B cell (primary cell): ENCODE measurements at regions not wholly inside any gene's neighbourhood (a gene's known extent, or its start where the extent isn't known, plus 50 kb on each side); places are given as distances from the start of the nearest gene placed in this dataset.
A peak's percentile ranks its signal among the peaks of the same experiment; 100 is the strongest.

ENCODE experiments used
- ATAC-seq: fragments of 200-7000 bp; cut with Tn5 transposase; one replicate; pipeline ENCODE4 v1.10.0; 2021; ENCODE audit warnings: low read depth, mild to moderate bottlenecking, moderate number of reproducible peaks, moderate library complexity
- CTCF ChIA-PET: fragments of 350-600 bp; sonication (Branson Sonifier 250); formaldehyde crosslinking; loops from one replicate; lab custom pipeline; 2021; ENCODE audit warnings: antibody characterized with exemption, inconsistent platforms; lab: Charles Lee
- POLR2A ChIA-PET: fragments of 350-600 bp; sonication (Branson Sonifier 250); formaldehyde crosslinking; loops from one replicate; lab custom pipeline; 2021; ENCODE audit warnings: antibody characterized with exemption; lab: Charles Lee
- DNase-seq: peaks from one replicate; pipeline ENCODE4 v3.0.0; 2013
- H2AFZ ChIP-seq: 2 replicates; pipeline ENCODE4 v1.6.1; 2012; ENCODE audit warnings: mild to moderate bottlenecking, low read depth, low read length; ENCODE audit not compliant: insufficient read depth, poor library complexity, severe bottlenecking
- H3K27ac ChIP-seq, 2 donors: 1 replicate in 1 of 2; 2 replicates in 1 of 2; pipeline ENCODE4 v1.5.1; 2012 to 2013; ENCODE audit warnings: low read length in 2 of 2, mild to moderate bottlenecking in 2 of 2, moderate library complexity in 1 of 2
- H3K27me3 ChIP-seq, 4 experiments: fragments of 200-600 bp in 1 of 4; sonication (generic) in 1 of 4; replicated peaks in 1 of 4; 1 replicate in 2 of 4; 2 replicates in 2 of 4; pipeline versions ENCODE4 v1.6.1 to v1.7.0; 2013 to 2016; ENCODE audit warnings: low read length in 3 of 4, mild to moderate bottlenecking in 2 of 4, mixed read lengths in 1 of 4, moderate library complexity in 1 of 4; ENCODE audit not compliant: insufficient read depth in 4 of 4, control insufficient read depth in 3 of 4; ENCODE audit errors: control extremely low read depth in 1 of 4
- H3K36me3 ChIP-seq, 2 experiments: replicated peaks in 1 of 2; 1 replicate in 1 of 2; 2 replicates in 1 of 2; pipeline versions ENCODE4 v1.6.1 to v1.7.1; 2013; ENCODE audit warnings: low read length in 1 of 2; ENCODE audit not compliant: insufficient read depth in 2 of 2, control insufficient read depth in 1 of 2; ENCODE audit errors: control extremely low read depth in 1 of 2, extremely low read depth in 1 of 2
- H3K4me1 ChIP-seq, 2 donors: fragments of 200-600 bp in 1 of 2; sonication (generic) in 1 of 2; 1 replicate in 1 of 2; 2 replicates in 1 of 2; pipeline versions ENCODE4 v1.5.1 to v1.6.1; 2013 to 2017; ENCODE audit warnings: low read length in 2 of 2; ENCODE audit not compliant: control insufficient read depth in 2 of 2, insufficient read depth in 2 of 2
- H3K4me2 ChIP-seq: replicated peaks from 2 replicates; pipeline ENCODE3; 2012; ENCODE audit warnings: mild to moderate bottlenecking, low read depth, low read length; ENCODE audit not compliant: poor library complexity, severe bottlenecking
- H3K4me3 ChIP-seq, 5 experiments: fragments of 200-600 bp in 1 of 5; sonication (generic) in 1 of 5; 1 replicate in 3 of 5; 2 replicates in 2 of 5; pipeline versions ENCODE4 v1.5.1 to v1.7.0; 2011 to 2016; ENCODE audit warnings: low read length in 4 of 5, mild to moderate bottlenecking in 4 of 5, low read depth in 2 of 5, control low read depth in 1 of 5, moderate library complexity in 1 of 5; ENCODE audit not compliant: insufficient read depth in 1 of 5; ENCODE audit errors: control extremely low read depth in 1 of 5, extremely low read depth in 1 of 5
- H3K79me2 ChIP-seq: fragments of 200-600 bp; sonication (generic); one replicate; pipeline ENCODE4 v1.6.0; 2016; ENCODE audit warnings: low read length; ENCODE audit not compliant: control insufficient read depth, insufficient read depth
- H3K9ac ChIP-seq: fragments of 200-600 bp; sonication (generic); 2 replicates; pipeline ENCODE4 v1.6.1; 2017; ENCODE audit warnings: mild to moderate bottlenecking, low read length, moderate library complexity
- H3K9me3 ChIP-seq, 3 donors: one replicate each; pipeline versions ENCODE4 v1.6.1 to v1.7.1; 2013; ENCODE audit warnings: low read length in 2 of 3; ENCODE audit not compliant: control insufficient read depth in 2 of 3, insufficient read depth in 1 of 3; ENCODE audit errors: control extremely low read depth in 1 of 3
- H4K20me1 ChIP-seq: 2 replicates; pipeline ENCODE4 v1.6.0; 2012; ENCODE audit warnings: mild to moderate bottlenecking, low read length; ENCODE audit not compliant: insufficient read depth, control insufficient read depth, poor library complexity, severe bottlenecking
- H3K27ac Mint-ChIP-seq: one replicate; pipeline ENCODE4 v1.8.0; 2021; ENCODE audit warnings: mixed read lengths
- H3K27me3 Mint-ChIP-seq: one replicate; pipeline ENCODE4 v1.8.0; 2021; ENCODE audit warnings: mixed read lengths
- H3K4me1 Mint-ChIP-seq: one replicate; pipeline ENCODE4 v1.8.0; 2021; ENCODE audit warnings: mixed read lengths
- H3K4me3 Mint-ChIP-seq: one replicate; pipeline ENCODE4 v1.8.0; 2021; ENCODE audit warnings: mixed read lengths
- H3K9me3 Mint-ChIP-seq: one replicate; pipeline ENCODE4 v1.8.0; 2022; ENCODE audit warnings: mixed read lengths; ENCODE audit not compliant: insufficient read depth
- EZH2 ChIP-seq: IDR thresholded peaks from 2 replicates; pipeline ENCODE4 v1.6.1; 2012; ENCODE audit warnings: borderline replicate concordance, low read depth, mild to moderate bottlenecking, moderate library complexity, low read length; ENCODE audit not compliant: insufficient read depth, poor library complexity, severe bottlenecking
- WGBS: methylation state at CpG from one replicate; pipeline ENCODE4 v1.1.5; 2013; ENCODE audit warnings: missing lambda C conversion rate; ENCODE audit not compliant: insufficient coverage; 5-methylcytosine and 5-hydroxymethylcytosine counted together
- intact Hi-C: fragments of 100-400 bp; cut with micrococcal nuclease; formaldehyde crosslinking; loops from one replicate; pipeline ENCODE4 v1.10.0; 2022
- TF ChIP-seq, protein P1 (sequence below): fragments of 200-600 bp; IDR thresholded peaks from one replicate; pipeline ENCODE4 v1.8.0; 2022; ENCODE audit warnings: antibody characterized with exemption, mild to moderate bottlenecking

DNA sequence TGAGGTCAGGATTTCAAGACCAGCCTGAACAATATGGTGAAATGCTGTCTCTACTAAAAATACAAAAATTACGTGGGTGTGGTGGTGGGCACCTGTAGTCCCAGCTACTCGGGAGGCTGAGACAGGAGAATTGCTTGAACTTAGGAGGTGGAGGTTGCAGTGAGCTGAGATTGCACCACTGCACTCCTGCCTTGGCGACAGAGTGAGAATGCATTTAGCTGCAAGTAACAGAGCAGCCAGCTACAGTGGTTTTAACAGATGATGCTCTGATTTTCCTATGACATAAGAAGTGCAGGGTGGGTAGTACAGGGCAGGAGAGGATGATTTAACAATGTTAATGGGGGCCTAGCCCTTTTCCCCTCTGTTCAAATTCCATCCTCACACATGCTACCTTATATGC, 267.9 kb downstream of the RPLP1 start:
- 94% methylated on average over 3 of the region's 3 CpGs for WGBS
- CTCF ChIA-PET: interaction anchor here (1.3 to 3.0 kb wide), 4 partner anchors 8 to 377 kb away, joined by 4 to 9 read pairs (median 5); partner anchors contain the start of gene TLE3
- H3K4me3 Mint-ChIP-seq: no peak overlapping the region
- peaks cover 0 to 23% (median 4%) of the 10 kb centered on the region in 4 experiments for H3K27me3 ChIP-seq
- no peaks in the 10 kb centered on the region for H3K9me3 Mint-ChIP-seq
- intact Hi-C loops: loop anchor here (2.0 to 10.0 kb wide), 2 partner anchors 52 to 94 kb away; no protein-coding TSS in a partner anchor
- no peak overlapping the region for H3K4me3 ChIP-seq
- H3K9ac ChIP-seq: no peak overlapping the region
- peaks cover 33 to 56% of the 10 kb centered on the region in 2 donors for H3K4me1 ChIP-seq
- H3K27ac ChIP-seq: no peak overlapping the region
- DNase-seq (no peak), ATAC-seq (no peak)
- peaks cover 0 to 3% (median 1%) of the 10 kb centered on the region in 3 donors for H3K9me3 ChIP-seq
- no peaks in the 10 kb centered on the region for H4K20me1 ChIP-seq
- peaks cover 51% of the 10 kb centered on the region for H3K4me1 Mint-ChIP-seq
- no peaks in the 10 kb centered on the region for H3K79me2 ChIP-seq
- peaks cover 14% of the 10 kb centered on the region for H3K27me3 Mint-ChIP-seq
- H2AFZ ChIP-seq: no peak overlapping the region
- TF ChIP-seq, protein P1, sequence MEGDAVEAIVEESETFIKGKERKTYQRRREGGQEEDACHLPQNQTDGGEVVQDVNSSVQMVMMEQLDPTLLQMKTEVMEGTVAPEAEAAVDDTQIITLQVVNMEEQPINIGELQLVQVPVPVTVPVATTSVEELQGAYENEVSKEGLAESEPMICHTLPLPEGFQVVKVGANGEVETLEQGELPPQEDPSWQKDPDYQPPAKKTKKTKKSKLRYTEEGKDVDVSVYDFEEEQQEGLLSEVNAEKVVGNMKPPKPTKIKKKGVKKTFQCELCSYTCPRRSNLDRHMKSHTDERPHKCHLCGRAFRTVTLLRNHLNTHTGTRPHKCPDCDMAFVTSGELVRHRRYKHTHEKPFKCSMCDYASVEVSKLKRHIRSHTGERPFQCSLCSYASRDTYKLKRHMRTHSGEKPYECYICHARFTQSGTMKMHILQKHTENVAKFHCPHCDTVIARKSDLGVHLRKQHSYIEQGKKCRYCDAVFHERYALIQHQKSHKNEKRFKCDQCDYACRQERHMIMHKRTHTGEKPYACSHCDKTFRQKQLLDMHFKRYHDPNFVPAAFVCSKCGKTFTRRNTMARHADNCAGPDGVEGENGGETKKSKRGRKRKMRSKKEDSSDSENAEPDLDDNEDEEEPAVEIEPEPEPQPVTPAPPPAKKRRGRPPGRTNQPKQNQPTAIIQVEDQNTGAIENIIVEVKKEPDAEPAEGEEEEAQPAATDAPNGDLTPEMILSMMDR: no peak
- TF ChIP-seq EZH2: no peak
- H3K36me3 ChIP-seq: no peaks in the 10 kb centered on the region
- POLR2A ChIA-PET: no interaction called here
- no peak overlapping the region for H3K4me2 ChIP-seq
- peak overlapping the region; percentile 32 for H3K27ac Mint-ChIP-seq

GRCh38 chr15:69722924-69723323, 270.3 kb downstream of the RPLP1 start:
- Histone ChIP-seq H3K4me3 (no peak overlapping the region), H3K9ac (no peak overlapping the region), H3K79me2 (no peaks in the 10 kb centered on the region), H3K4me1 (peaks cover 39 to 69% of the 10 kb centered on the region in 2 donors), H3K27me3 (peaks cover 0 to 23% (median 4%) of the 10 kb centered on the region in 4 experiments), H2AFZ (no peak overlapping the region), H3K9me3 (peaks cover 0 to 3% (median 1%) of the 10 kb centered on the region in 3 donors), H3K4me2 (no peak overlapping the region), H3K36me3 (no peaks in the 10 kb centered on the region), H4K20me1 (no peaks in the 10 kb centered on the region), H3K27ac (no peak overlapping the region)
- ATAC-seq (no peak), DNase-seq (no peak)
- no peak for TF ChIP-seq EZH2
- TF ChIP-seq, protein P1: no peak
- H3K9me3 Mint-ChIP-seq: no peaks in the 10 kb centered on the region
- ChIA-PET POLR2A (no interaction called here), CTCF (interaction anchor here (1.1 to 1.7 kb wide), 3 partner anchors 14 to 260 kb away, joined by 3 to 4 read pairs (median 3); no protein-coding TSS in a partner anchor)
- H3K27ac Mint-ChIP-seq: peak overlapping the region; percentile 10
- H3K4me1 Mint-ChIP-seq: peaks cover 59% of the 10 kb centered on the region
- H3K27me3 Mint-ChIP-seq: peaks cover 14% of the 10 kb centered on the region
- no peak overlapping the region for H3K4me3 Mint-ChIP-seq
- WGBS: 21% methylated on average over 4 of the region's 5 CpGs
- intact Hi-C loops: loop anchor here (10.0 kb wide), 1 partner anchor 92 kb away; no protein-coding TSS in a partner anchor
